ENCODE measurements at regions not wholly inside any gene's neighbourhood (a gene's known extent, or its start where the extent isn't known, plus 50 kb on each side); places are given as distances from the start of the nearest gene placed in this dataset.

GRCh38 chr13:33999811-34000605 is 182.1 kb downstream of the RFC3 start:
- H3K4me3 ChIP-seq (ENCODE audit: low read depth, low read length) = no peak overlapping the region
- DNase-seq (ENCODE audit: low read depth) = no peak
- no peak for TF ChIP-seq CTCF (conservative IDR thresholded peaks at IDR 0.05; ENCODE audit: low read depth, low read length)

- no peak for DNase-seq (ENCODE audit: low read depth)
- TF ChIP-seq CTCF (conservative IDR thresholded peaks at IDR 0.05; ENCODE audit: low read depth, low read length) = no peak
- no peak overlapping the region for H3K4me3 ChIP-seq (ENCODE audit: low read depth, low read length)
Observed at GRCh38 chr13:34000955-34001354, 183.0 kb downstream of the RFC3 start.

- DNase-seq (ENCODE audit: low read depth) = no peak
- TF ChIP-seq CTCF (conservative IDR thresholded peaks at IDR 0.05; ENCODE audit: low read depth, low read length) = no peak
- no peak overlapping the region for H3K4me3 ChIP-seq (ENCODE audit: low read depth, low read length)
Observed at GRCh38 chr13:34001389-34001788, 183.4 kb downstream of the RFC3 start.

GRCh38 chr13:34002141-34002540 is 184.2 kb downstream of the RFC3 start:
- no peak for DNase-seq (ENCODE audit: low read depth)
- TF ChIP-seq CTCF (conservative IDR thresholded peaks at IDR 0.05; ENCODE audit: low read depth, low read length) = no peak
- H3K4me3 ChIP-seq (ENCODE audit: low read depth, low read length) = no peak overlapping the region

GRCh38 chr13:34002924-34003323 is 185.0 kb downstream of the RFC3 start:
- no peak for DNase-seq (ENCODE audit: low read depth)
- no peak overlapping the region for H3K4me3 ChIP-seq (ENCODE audit: low read depth, low read length)
- TF ChIP-seq CTCF (conservative IDR thresholded peaks at IDR 0.05; ENCODE audit: low read depth, low read length) = no peak

GRCh38 chr13:34003656-34004055 is 185.7 kb downstream of the RFC3 start:
- no peak for DNase-seq (ENCODE audit: low read depth)
- no peak for TF ChIP-seq CTCF (conservative IDR thresholded peaks at IDR 0.05; ENCODE audit: low read depth, low read length)
- H3K4me3 ChIP-seq (ENCODE audit: low read depth, low read length) = no peak overlapping the region

- TF ChIP-seq CTCF (conservative IDR thresholded peaks at IDR 0.05; ENCODE audit: low read depth, low read length) = no peak
- DNase-seq (ENCODE audit: low read depth) = no peak
- H3K4me3 ChIP-seq (ENCODE audit: low read depth, low read length) = no peak overlapping the region
Observed at GRCh38 chr13:34004676-34005075, 186.7 kb downstream of the RFC3 start.

All from choroid plexus epithelial cell (primary cell).